AG08395 (cell line): ENCODE measurements at regions not wholly inside any gene's neighbourhood (a gene's known extent, or its start where the extent isn't known, plus 50 kb on each side); places are given as distances from the start of the nearest gene placed in this dataset.

Source experiments
- DNase-seq: peaks from one replicate; pipeline ENCODE4 v3.0.0; 2012; ENCODE audit warnings: mixed read lengths, low spot score

DNA sequence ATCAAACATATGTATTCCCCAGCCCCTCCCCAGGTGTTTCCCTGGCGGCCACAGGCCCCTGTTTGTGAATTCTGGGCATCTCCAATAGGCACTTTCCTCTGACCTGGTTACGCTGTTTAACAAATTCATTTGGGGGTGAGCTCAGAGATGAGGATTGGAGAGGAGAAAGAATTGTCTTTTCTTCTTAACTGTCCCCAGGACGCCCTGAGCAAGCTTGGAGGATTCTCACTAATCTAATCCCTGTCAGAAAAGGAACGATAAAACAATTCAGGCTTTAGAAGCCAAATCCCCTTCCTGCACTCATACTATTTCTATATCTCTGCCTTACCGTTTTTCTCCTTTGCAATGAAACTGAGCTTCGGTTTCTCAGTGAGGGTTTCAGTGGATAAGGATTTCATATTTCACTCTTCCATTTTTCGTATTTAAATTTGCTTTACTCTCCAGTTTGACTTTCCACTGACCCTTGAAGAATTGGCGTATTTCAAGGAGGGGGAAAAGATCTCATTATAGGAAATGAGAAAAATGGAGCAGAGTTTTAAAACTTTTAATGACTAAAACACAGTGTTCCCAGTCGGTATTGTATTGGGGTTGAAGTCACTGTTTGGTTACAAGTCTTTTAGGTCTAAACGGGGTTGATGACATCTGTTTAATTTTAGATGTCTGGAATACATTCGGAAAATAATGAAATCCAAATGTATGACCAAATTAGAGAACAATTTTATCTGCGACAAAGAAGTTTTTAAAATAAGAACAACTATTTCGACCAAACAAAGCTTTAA is 180.1 kb downstream of the MACROH2A1 start:
- no peak for DNase-seq

DNA sequence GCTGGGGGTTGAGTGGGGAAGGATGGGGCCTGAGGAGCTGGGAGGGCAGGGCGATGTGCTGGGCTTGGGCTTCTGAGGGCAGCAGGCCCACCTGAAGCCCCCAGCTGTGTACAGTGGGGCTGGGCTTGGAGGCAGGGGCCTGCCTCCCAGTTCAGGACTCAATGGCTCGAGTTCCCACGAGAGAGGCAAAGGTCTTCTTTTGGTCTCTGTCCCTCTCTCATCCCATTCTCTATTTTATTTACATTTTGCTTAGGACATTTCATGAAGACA is 180.6 kb downstream of the MACROH2A1 start:
- no peak for DNase-seq

- no peak for DNase-seq
Measured at GRCh38 chr5:135217669-135218485, 181.2 kb downstream of the MACROH2A1 start.

GRCh38 chr5:135216471-135217343 is 182.3 kb downstream of the MACROH2A1 start:
- DNase-seq, result no peak

GRCh38 chr5:135215617-135216470 is 181.8 kb upstream of the PITX1 start:
- no peak for DNase-seq

GRCh38 chr5:135214897-135215616 is 181.0 kb upstream of the PITX1 start:
- peak; percentile 34 for DNase-seq

GRCh38 chr5:135213466-135214239 is 179.6 kb upstream of the PITX1 start:
- DNase-seq, result no peak

DNA sequence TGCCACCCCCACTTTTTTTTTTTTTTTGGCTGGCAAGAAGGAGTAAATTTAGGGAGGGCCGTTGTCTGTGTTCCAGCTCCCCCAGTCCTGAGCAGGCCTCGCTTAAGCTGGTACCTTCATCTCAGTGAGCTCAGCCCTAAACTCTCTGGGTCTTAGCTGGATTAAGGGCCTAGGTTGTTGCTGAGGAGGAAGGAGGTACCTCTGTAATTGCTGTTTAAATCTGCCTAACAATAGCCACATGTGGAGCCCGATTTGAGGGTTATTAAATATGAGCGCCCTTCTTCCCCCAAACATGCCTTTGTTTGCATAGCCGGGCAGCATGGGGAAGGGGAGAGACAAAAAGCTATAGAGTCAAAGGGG is 179.0 kb upstream of the PITX1 start:
- DNase-seq, result no peak

DNA sequence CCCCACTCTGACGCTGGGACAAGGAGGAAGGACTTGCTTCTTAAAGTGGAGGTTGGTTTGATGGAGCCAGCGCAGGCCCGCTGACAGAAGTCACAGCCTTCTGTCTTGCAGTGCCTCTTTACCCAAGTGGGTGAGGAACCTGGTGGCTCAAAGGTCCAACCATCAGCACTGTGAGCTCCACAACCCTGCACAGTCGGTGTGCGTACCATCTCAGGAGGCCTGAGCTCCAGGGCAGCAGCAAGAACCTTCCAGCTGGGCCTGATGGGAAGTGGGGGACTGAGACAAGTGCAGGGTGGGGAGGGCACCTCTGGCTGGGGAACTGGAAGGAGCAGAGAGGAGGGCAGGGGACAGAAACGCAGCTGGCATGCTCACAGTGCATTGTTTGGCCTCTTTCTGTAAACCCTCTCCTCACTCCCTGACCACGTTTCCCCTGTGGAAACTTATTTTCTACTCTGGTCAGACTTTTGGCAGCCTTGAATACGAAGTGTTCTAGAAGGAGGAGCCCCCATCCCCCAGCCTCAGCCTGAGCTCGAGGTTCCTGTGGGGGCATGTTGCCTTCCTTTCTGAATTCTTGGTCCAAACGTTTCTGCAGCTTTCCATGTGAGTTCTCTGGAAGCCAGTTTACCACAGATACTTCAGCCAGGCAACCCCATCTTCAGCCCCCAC is 178.5 kb upstream of the PITX1 start:
- DNase-seq, result no peak

- no peak for DNase-seq
Measured at GRCh38 chr5:135211791-135212190, 177.8 kb upstream of the PITX1 start.

DNA sequence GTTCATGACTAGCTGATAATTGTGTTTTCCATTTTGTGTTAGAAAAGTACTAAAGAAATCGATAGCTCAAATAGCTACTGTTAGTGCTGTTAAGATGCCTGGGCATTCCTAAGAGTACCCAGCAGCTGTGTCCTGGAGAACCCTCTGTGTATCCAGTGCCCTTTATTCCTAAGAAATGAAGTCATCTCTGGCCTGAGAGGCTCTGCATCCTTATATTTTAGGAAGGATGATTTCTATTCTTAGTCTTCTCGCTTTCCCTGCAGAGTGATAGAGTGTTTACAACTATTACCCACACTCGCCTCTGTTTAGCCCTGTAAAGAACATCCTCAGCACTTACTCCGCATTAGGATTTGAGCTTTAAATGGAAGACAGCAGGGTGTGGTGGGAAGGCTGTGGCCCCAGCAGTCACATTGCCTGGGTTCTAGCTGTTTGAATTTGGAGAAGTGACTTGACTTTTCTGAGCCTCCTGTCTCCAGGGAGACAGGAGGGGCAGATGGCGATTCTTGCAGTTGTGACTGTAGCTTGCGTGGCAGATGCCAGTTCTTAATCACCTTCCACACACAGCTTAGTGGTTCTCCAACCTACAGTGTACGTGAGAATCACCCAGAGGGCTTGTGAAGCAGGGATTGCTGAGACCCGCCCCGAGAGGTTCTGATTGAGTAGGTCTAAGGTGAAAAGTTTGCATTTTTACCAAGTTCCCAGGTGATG is 177.2 kb upstream of the PITX1 start:
- DNase-seq, result peak; percentile 33

DNA sequence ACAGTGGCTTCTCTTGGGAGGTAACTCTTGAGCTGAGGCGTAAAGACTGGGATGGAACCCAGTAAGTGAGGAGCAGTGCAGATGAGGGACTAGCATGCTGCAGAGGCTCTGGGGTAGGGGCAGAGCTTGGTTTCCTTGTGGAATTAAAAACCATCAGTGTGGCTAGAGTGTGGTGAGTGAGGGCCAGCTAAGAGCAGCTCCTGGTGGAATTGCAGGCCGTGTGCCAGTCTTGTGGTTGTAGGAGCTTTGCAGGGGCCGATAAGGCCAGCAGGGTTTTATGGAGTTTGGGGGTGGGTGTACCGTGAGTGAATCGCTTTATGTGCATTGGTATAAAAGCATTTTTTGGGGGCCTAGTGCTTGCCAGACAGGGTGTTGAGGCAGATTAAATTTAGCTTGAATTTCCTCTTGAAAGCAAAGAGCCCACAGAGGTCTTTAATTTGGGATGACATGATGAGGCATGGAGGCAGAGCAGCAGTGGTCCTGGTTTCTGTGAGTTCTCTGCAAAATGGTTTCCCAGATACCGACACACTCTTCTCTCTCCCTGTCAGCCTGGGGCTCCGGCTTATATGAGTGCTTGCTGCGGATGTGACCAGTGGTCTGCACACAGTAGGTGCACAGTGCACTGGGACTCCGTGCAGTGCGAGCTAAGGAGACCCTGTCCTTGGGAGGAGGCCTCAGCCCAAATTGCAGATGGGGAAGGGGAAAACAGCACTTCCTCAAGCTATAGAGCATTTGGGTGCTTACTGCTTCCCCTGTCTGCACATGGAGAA is 176.4 kb upstream of the PITX1 start:
- no peak for DNase-seq

- DNase-seq, result peak; percentile 94
Measured at GRCh38 chr5:135208903-135209721, 175.1 kb upstream of the PITX1 start.

GRCh38 chr5:135208555-135208902 is 174.5 kb upstream of the PITX1 start:
- DNase-seq, result no peak

- no peak for DNase-seq
Measured at GRCh38 chr5:135207866-135208265, 173.8 kb upstream of the PITX1 start.

GRCh38 chr5:135206862-135207261 is 172.8 kb upstream of the PITX1 start:
- DNase-seq, result no peak

GRCh38 chr5:135205632-135206349 is 171.8 kb upstream of the PITX1 start:
- DNase-seq, result no peak
